Panc1 (cell line): ENCODE measurements at regions not wholly inside any gene's neighbourhood (a gene's known extent, or its start where the extent isn't known, plus 50 kb on each side); places are given as distances from the start of the nearest gene placed in this dataset.

Source experiments
- TCF7L2 ChIP-seq: IDR thresholded peaks from 2 replicates; pipeline ENCODE4 v1.6.1; 2011; ENCODE audit warnings: mild to moderate bottlenecking, low read depth, low read length, inconsistent platforms
- TF ChIP-seq, protein P1 (sequence below): fragments of 450-650 bp; IDR thresholded peaks from 2 replicates; pipeline ENCODE4 v1.5.1; 2017; ENCODE audit warnings: mild to moderate bottlenecking

DNA sequence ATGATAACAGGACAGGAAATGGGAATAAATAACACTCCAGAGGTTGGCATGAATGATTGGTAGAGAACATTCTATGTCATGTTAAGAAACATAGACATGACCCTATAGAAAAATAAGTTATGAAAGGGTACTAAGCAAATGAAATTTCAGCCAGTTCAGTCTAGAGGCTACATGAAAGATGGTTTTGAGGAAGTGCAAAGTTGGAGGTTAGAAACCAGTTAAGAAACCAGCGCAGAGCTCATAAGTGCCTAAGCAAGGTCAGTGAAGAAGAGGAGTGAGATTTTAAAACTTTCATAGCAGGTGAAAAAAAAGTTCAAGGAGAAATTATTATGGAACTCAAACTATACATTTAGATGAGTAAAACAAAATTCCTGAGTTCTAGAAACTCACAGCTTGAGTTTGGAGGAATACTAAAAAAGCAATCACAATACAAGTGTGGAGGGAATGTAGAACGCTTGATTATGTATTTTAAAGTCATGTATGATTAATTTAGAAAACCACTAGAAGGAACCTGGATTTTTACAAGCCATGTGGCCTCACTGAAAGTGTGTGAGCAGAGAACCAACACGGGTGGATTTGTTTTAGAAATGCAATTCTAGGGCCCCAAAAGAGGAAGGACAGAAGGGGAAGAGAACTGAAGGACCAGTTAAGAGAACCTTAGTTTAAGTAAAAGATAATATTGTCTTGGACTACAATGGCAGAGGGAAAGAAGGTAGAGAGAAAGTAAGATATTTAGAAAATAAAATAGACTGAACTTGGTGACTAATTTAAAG lies 162.4 kb downstream of the PCDH20 start:
- TF ChIP-seq, protein P1, sequence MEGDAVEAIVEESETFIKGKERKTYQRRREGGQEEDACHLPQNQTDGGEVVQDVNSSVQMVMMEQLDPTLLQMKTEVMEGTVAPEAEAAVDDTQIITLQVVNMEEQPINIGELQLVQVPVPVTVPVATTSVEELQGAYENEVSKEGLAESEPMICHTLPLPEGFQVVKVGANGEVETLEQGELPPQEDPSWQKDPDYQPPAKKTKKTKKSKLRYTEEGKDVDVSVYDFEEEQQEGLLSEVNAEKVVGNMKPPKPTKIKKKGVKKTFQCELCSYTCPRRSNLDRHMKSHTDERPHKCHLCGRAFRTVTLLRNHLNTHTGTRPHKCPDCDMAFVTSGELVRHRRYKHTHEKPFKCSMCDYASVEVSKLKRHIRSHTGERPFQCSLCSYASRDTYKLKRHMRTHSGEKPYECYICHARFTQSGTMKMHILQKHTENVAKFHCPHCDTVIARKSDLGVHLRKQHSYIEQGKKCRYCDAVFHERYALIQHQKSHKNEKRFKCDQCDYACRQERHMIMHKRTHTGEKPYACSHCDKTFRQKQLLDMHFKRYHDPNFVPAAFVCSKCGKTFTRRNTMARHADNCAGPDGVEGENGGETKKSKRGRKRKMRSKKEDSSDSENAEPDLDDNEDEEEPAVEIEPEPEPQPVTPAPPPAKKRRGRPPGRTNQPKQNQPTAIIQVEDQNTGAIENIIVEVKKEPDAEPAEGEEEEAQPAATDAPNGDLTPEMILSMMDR, result no peak
- no peak for TF ChIP-seq TCF7L2
